ENCODE measurements at regions not wholly inside any gene's neighbourhood (a gene's known extent, or its start where the extent isn't known, plus 50 kb on each side); places are given as distances from the start of the nearest gene placed in this dataset.
"Not testable (repeated sequence)": the region's sequence is repeated elsewhere in the genome, so short reads cannot be mapped to it uniquely, and the experiment has no call there.

GRCh38 chr3:72161881-72162595 is 377.1 kb upstream of the PROK2 start:
- no peak for DNase-seq

- DNase-seq = not testable (repeated sequence)
Observed at GRCh38 chr3:72161285-72161684, 376.3 kb upstream of the PROK2 start.

- DNase-seq = no peak
Observed at GRCh38 chr3:72160351-72160750, 375.4 kb upstream of the PROK2 start.

GRCh38 chr3:72159487-72159886 is 374.5 kb upstream of the PROK2 start:
- no peak for DNase-seq

DNA sequence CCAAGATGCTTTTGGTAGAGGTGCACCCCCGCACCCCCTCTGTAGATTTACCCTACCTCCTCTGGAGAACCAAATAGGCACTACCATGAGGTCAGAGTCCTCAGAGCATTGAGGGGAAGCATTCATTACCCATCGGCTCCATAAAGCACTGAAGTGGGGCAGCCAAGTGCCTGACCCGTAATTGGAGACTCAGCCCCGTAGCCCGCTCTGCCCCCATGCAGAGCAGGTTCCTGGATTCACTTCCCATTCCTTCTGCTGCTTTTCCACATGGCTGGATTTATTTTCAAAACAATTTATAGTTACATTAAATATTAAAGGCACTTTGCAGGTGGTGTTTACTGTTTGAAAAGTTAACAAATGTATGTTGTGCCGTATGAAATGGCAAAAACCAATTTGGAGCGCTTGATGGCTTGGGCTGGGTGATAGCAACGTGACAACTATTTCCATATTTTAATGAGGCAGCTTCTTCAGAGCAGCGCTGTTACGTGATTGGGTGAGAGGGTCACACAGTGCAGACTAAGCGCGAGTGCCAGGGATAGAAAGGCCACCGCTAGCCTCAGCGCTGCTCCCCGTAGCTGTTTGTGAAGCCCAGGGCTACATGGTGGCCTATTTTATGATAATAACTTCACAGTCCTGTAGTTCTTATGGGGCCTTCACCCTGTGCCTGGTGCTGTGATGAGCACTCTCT is 373.8 kb upstream of the PROK2 start:
- no peak for DNase-seq

DNA sequence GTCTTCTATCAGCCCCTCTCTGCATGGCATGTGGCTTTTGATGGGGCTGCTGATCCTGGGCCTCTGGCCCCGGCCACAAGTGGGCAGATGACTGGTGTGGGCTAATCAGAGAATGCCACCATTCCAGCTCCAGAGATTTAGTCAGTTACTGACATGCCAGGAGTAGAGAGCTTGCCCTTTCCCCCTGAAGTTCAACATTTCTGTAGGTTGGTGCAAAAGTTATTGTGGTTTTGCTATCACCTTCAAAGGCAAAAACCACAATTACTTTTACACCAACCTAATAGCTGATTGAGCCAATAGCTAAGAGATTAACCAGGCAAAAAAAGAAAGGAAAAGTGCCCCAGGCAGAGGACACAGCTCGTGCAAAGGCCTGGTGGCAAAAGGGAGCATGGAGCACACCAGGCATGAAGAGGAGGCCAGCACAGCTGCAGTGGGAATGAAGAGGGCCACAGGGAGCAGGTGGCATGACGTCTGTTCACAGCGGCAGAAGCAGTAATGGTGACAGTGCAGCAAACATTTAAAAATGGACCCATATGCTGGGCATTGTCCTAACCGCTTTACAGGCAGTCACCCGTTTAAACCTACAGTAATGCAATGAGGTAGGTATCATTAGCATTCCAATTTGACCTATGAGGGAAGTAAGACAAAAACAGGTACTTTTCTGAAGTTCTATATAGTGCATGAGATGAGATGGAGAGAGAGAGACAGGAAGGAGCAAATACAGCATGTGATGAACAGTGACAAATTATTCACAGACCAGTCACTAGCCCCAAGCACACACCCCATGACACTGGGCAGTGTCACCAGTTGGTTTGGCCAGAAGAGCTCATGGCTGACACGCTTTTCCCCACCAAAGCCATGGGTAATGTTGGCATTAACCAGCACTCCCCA is 373.0 kb upstream of the PROK2 start:
- no peak for DNase-seq

DNA sequence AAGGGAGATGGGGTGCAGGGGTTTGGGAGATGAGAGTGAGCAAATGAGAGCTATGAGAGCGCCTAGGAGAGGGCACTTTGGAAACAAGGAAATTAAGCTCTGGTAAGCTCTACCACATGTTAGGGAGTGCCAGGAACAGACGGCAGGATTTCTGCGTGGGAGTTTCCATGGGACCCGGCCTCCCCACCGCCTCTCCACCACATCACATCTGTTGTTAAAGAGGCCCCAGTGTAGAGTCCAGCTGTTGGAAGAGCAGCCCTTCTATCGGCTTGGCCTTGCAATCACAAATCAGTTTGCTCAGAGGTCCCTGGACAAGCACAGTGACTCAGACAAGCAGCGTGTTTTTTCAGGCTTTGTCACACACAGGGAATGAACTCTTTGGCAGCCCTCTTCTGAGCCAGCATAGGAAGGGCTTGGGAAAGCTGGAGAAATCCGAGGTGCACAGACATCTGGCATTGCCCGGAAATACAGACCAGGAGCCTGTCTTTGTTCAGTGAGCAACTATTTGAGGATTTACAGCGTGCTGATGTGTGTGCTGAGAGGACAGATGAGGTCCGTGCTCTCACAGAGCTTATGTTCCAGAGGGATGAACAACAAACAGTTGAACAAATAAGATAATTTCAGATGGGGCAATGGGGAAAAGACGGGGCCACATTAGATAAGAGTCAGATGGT is 370.6 kb upstream of the PROK2 start:
- DNase-seq = peak; percentile 83

GRCh38 chr3:72154391-72155335 is 369.7 kb upstream of the PROK2 start:
- no peak for DNase-seq

- no peak for DNase-seq
Observed at GRCh38 chr3:72153477-72154314, 368.7 kb upstream of the PROK2 start.

- peak; percentile 88 for DNase-seq
Observed at GRCh38 chr3:72152551-72153476, 367.9 kb upstream of the PROK2 start.

DNA sequence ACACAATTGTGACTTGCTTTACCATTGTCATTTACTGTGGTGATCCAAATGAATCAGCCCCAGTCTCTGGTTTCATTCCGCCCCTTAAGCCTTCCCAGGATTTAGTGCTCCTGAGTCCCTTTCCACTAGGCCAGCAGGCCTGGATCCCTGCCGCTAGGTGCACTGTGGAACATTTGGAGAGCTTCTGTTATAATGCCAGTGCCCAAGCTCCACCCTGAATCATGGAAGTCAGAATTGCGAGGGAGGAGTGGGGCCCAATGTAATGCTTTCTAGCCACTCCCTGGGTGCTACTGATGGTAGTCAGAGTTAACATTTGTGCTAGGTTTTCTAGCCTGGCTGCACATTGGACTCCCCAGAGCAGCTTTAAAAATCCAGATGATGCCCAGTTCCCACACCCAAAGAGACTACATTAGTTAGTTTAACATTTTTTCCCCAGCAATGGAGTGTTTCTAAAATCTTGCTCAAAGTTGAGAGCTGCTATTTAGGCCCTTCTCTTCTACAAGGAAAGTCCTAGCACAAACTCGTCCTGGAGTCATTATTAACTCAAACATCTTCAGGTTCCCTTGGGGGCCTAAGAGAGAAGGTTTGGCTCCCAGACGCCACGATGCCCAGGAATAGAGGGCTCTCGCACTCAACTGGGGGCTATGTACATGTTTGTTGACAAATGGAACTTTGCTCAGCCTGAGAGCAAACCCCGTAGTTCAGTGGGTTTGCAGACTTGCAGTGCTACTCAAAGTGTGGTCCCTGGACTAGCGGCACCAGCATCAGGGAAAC is 366.7 kb upstream of the PROK2 start:
- DNase-seq = no peak

DNA sequence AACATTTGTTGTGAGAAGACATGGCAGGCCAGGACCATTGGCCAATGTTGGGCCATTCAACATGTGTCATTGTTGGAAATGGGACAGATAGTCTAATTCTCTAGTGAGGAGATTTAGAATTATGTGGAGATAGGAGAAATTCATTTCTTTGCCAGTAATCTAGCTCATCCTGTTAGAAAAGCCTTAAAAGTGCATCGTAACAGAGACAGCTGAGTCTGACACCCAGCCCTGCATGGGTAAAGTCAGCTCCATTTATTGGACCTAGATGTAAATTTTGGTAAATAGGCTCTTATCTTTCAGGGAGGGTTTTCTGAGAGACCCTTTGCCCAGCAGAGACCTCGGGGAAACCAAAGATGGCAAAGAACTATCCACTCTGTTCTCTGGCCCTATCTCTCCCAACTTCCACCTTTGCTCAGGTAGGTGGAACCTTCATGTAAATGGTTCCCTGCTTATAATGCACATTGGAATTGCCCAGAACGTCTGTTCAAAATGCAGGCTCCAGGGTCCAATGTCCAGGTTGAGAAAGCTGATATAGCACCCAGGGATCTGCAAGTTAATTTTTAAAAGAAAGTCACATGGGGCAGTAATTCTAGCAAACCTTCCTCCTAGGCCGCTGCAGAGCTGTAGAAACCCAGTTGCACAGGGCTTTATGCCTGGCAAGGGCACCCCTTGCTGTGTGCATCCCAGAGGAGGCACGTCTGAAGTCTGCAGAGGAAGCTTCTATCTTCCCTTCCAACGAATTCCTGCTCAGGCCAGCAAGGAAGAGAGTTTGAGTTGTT is 365.9 kb upstream of the PROK2 start:
- peak; percentile 2 for DNase-seq

GRCh38 chr3:72149645-72150300 is 364.8 kb upstream of the PROK2 start:
- DNase-seq = no peak

GRCh38 chr3:72147600-72147999 is 362.7 kb upstream of the PROK2 start:
- no peak for DNase-seq

- peak; percentile 70 for DNase-seq
Observed at GRCh38 chr3:72145506-72146380, 360.8 kb upstream of the PROK2 start.

- no peak for DNase-seq
Observed at GRCh38 chr3:72144773-72145505, 360.0 kb upstream of the PROK2 start.

Data from left hindlimb (tissue), 1 donor.